Neural progenitor cell (in vitro differentiated cells): ENCODE measurements at regions not wholly inside any gene's neighbourhood (a gene's known extent, or its start where the extent isn't known, plus 50 kb on each side); places are given as distances from the start of the nearest gene placed in this dataset.

Source experiments
- CTCF ChIP-seq: fragments of 200-600 bp; sonication (generic); IDR thresholded peaks from 2 replicates; pipeline ENCODE4 v1.5.1; 2017; ENCODE audit warnings: antibody characterized with exemption, mild to moderate bottlenecking
- EZH2 ChIP-seq: fragments of 200-600 bp; sonication (generic); IDR thresholded peaks from 2 replicates; pipeline ENCODE4 v1.6.1; 2017; ENCODE audit warnings: antibody characterized with exemption, mild to moderate bottlenecking, moderate library complexity
- EZH2phosphoT487 ChIP-seq: fragments of 200-600 bp; sonication (generic); IDR thresholded peaks from 2 replicates; pipeline ENCODE4 v1.6.1; 2017; ENCODE audit warnings: antibody characterized with exemption

- no peak for TF ChIP-seq CTCF
- no peak for TF ChIP-seq EZH2
- no peak for TF ChIP-seq EZH2phosphoT487
These were observed 1190.5 kb upstream of the SLC10A2 start for GRCh38 chr13:104256701-104257100.
